ENCODE measurements at regions not wholly inside any gene's neighbourhood (a gene's known extent, or its start where the extent isn't known, plus 50 kb on each side); places are given as distances from the start of the nearest gene placed in this dataset.
"Not testable (repeated sequence)": the region's sequence is repeated elsewhere in the genome, so short reads cannot be mapped to it uniquely, and the experiment has no call there.

GRCh38 chr6:11950109-11950508 lies 62.0 kb upstream of the HIVEP1 start:
- POLR2A ChIA-PET, result no interaction called here
- no peak for DNase-seq (ENCODE audit: extremely low spot score)
- CTCF ChIA-PET, result interaction anchor here (1.6 kb wide), 1 partner anchor 39 kb away, joined by 4 read pairs; no protein-coding TSS in a partner anchor
- TF ChIP-seq CTCF (IDR thresholded peaks at IDR 0.05; ENCODE audit: control extremely low read depth, extremely low read depth, low read depth, missing control alignments), result no peak

DNA sequence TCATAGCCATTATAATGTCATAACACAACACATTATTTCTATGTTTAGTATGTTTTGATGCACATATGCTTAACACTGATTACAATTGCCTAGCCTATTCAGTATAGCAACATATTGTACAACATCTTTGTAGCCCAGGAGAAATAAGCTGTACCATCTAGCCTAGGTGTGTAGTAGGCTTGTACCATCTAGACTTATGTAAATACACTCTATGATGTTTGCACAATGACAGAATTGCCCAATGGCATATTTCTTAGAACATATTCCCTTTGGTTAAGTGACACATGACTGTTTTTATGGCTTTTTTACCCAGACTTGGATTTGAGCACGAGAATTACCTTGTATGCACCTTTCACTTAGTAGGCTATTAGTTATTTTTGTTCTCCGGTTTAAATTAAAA lies 64.5 kb upstream of the HIVEP1 start:
- DNase-seq (ENCODE audit: extremely low spot score), result no peak
- CTCF ChIA-PET, result interaction anchor here (0.7 to 1.5 kb wide), 5 partner anchors 11 to 49 kb away, joined by 3 to 4 read pairs (median 3); no protein-coding TSS in a partner anchor
- TF ChIP-seq CTCF (IDR thresholded peaks at IDR 0.05; ENCODE audit: control extremely low read depth, extremely low read depth, low read depth, missing control alignments), result no peak
- POLR2A ChIA-PET, result no interaction called here

- DNase-seq (ENCODE audit: extremely low spot score), result no peak
- CTCF ChIA-PET, result interaction anchor here (0.7 to 1.5 kb wide), 5 partner anchors 11 to 49 kb away, joined by 3 to 4 read pairs (median 3); no protein-coding TSS in a partner anchor
- no peak for TF ChIP-seq CTCF (IDR thresholded peaks at IDR 0.05; ENCODE audit: control extremely low read depth, extremely low read depth, low read depth, missing control alignments)
- POLR2A ChIA-PET, result no interaction called here
Measured at GRCh38 chr6:11947063-11947462, 65.0 kb upstream of the HIVEP1 start.

DNA sequence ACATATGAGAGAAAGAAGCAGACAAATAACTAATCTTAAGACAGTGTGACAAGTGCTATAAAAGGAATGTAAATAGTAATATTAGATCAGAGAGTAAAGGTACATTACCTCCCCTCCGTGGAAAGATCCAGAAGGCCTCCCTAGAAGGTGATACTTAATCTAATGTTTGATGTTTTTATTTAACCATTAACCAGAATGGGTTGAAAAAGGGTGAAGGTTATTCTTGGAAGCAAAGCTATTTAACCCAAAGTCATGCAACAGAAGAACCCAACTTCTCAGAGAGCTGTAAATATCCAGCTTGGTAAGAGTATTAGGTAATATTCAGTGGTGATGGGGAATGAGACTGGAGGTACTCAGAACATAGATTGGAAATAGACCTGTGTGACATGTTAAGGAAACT lies 68.0 kb upstream of the HIVEP1 start:
- DNase-seq (ENCODE audit: extremely low spot score), result no peak
- CTCF ChIA-PET, result interaction anchor here (1.0 kb wide), 1 partner anchor 13 kb away, joined by 5 read pairs; no protein-coding TSS in a partner anchor
- TF ChIP-seq CTCF (IDR thresholded peaks at IDR 0.05; ENCODE audit: control extremely low read depth, extremely low read depth, low read depth, missing control alignments), result no peak
- POLR2A ChIA-PET, result no interaction called here

GRCh38 chr6:11943060-11943459 lies 69.1 kb upstream of the HIVEP1 start:
- no peak for DNase-seq (ENCODE audit: extremely low spot score)
- CTCF ChIA-PET, result interaction anchor here (1.0 to 1.5 kb wide), 3 partner anchors 13 to 19 kb away, joined by 3 to 4 read pairs (median 3); no protein-coding TSS in a partner anchor
- POLR2A ChIA-PET, result no interaction called here
- TF ChIP-seq CTCF (IDR thresholded peaks at IDR 0.05; ENCODE audit: control extremely low read depth, extremely low read depth, low read depth, missing control alignments), result no peak

- TF ChIP-seq CTCF (IDR thresholded peaks at IDR 0.05; ENCODE audit: control extremely low read depth, extremely low read depth, low read depth, missing control alignments), result no peak
- ChIA-PET POLR2A (no interaction called here), CTCF (interaction anchor here (1.1 to 1.5 kb wide), 2 partner anchors 16 to 18 kb away, joined by 3 to 4 read pairs; no protein-coding TSS in a partner anchor)
- DNase-seq (ENCODE audit: extremely low spot score), result no peak
Measured at GRCh38 chr6:11942185-11942864, 69.8 kb upstream of the HIVEP1 start.

GRCh38 chr6:11940532-11941166 lies 71.5 kb upstream of the HIVEP1 start:
- POLR2A ChIA-PET; DNase-seq (ENCODE audit: extremely low spot score): not testable (repeated sequence)
- CTCF ChIA-PET, result interaction anchor here (0.9 to 1.3 kb wide), 3 partner anchors 17 to 20 kb away, joined by 3 to 4 read pairs (median 4); no protein-coding TSS in a partner anchor

All from GM10248 (cell line).